ENCODE measurements at regions not wholly inside any gene's neighbourhood (a gene's known extent, or its start where the extent isn't known, plus 50 kb on each side); places are given as distances from the start of the nearest gene placed in this dataset.
A peak's percentile ranks its signal among the peaks of the same experiment; 100 is the strongest.

GRCh38 chr5:71844862-71845261 lies 125.8 kb downstream of the CARTPT start:
- 0 to 94% (median 80%) methylated on average over 2 to 3 of the region's 3 CpGs for WGBS, 10 experiments
- in situ Hi-C loops (cut with MboI; ENCODE audit: low pct_unique_long_range_greater_than_20kb in 2 of 9, low sequenced_read_pairs in 9 of 9, unreplicated experiment in 9 of 9): no loop called here
- no peak overlapping the region for H3K27ac ChIP-seq

DNA sequence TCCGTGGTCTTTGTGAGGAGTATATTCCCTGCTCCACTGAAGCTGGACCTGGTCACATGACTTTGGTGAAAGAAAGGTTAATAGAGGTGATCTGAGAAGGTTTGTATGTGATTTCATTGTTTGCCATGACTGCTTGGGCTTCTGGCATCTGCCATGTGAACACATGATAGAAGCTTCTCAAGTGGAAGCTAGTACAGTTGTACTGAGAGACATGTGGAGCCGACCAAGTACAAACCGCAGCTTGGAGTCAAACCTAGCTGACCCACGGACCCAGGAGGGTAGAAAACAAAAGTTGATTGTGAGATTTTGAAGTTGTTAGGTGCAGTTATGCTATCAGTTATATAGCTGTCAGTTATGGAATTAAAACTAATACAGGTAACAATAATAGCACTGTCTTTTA lies 140.4 kb downstream of the CARTPT start:
- ATAC-seq (replicated peaks in 6 of 8): no peak
- in situ Hi-C loops (cut with MboI; ENCODE audit: low pct_unique_long_range_greater_than_20kb in 2 of 9, low sequenced_read_pairs in 9 of 9, unreplicated experiment in 9 of 9): no loop called here
- no peak overlapping the region for H3K27ac ChIP-seq
- peaks cover 0 to 2% of the 10 kb centered on the region in 2 donors for H3K4me1 ChIP-seq (replicated peaks in 1 of 2)
- WGBS, 10 experiments: 0 to 94% (median 66%) methylated on average over 1 to 3 of the region's 4 CpGs; no CpG with 5 or more reads in 2 of the 10 experiments
- H3K4me3 ChIP-seq: no peak overlapping the region

More at GRCh38 chr5:71844862-71845261, 125.8 kb downstream of the CARTPT start:
- H3K4me1 ChIP-seq (replicated peaks in 1 of 2): peaks cover 2 to 4% of the 10 kb centered on the region in 2 donors
- H3K4me3 ChIP-seq: no peak overlapping the region
- peak in 2 of 8 experiments; percentile 33 to 92 for ATAC-seq (replicated peaks in 6 of 8)

- H3K4me3 ChIP-seq: no peak overlapping the region
- ATAC-seq (replicated peaks in 6 of 8): no peak
- H3K27ac ChIP-seq: no peak overlapping the region
- in situ Hi-C loops (cut with MboI; ENCODE audit: low pct_unique_long_range_greater_than_20kb in 2 of 9, low sequenced_read_pairs in 9 of 9, unreplicated experiment in 9 of 9): no loop called here
- 80 to 100% (median 83%) methylated on average over 1 to 3 of the region's 3 CpGs; no CpG with 5 or more reads in 5 of the 10 experiments for WGBS, 10 experiments
- peaks cover 0 to 6% of the 10 kb centered on the region in 2 donors for H3K4me1 ChIP-seq (replicated peaks in 1 of 2)
These were observed 141.0 kb downstream of the CARTPT start for GRCh38 chr5:71860048-71860447.

- Histone ChIP-seq H3K27ac (no peak overlapping the region), H3K4me3 (no peak overlapping the region), H3K4me1 (replicated peaks in 1 of 2) (peaks cover 0 to 6% of the 10 kb centered on the region in 2 donors)
- 60% methylated on average over 1 of the region's 1 CpG; no CpG with 5 or more reads in 9 of the 10 experiments for WGBS, 10 experiments
- in situ Hi-C loops (cut with MboI; ENCODE audit: low pct_unique_long_range_greater_than_20kb in 2 of 9, low sequenced_read_pairs in 9 of 9, unreplicated experiment in 9 of 9): no loop called here
- no peak for ATAC-seq (replicated peaks in 6 of 8)
These were observed 142.6 kb downstream of the CARTPT start for GRCh38 chr5:71861682-71862081.

- H3K4me3 ChIP-seq: no peak overlapping the region
- H3K27ac ChIP-seq: no peak overlapping the region
- in situ Hi-C loops (cut with MboI; ENCODE audit: low pct_unique_long_range_greater_than_20kb in 2 of 9, low sequenced_read_pairs in 9 of 9, unreplicated experiment in 9 of 9): no loop called here
- ATAC-seq (replicated peaks in 6 of 8): no peak
- peaks cover 0 to 6% of the 10 kb centered on the region in 2 donors for H3K4me1 ChIP-seq (replicated peaks in 1 of 2)
- WGBS, 10 experiments: 0 to 82% (median 48%) methylated on average over 1 of the region's 1 CpG; no CpG with 5 or more reads in 6 of the 10 experiments
These were observed 143.0 kb downstream of the CARTPT start for GRCh38 chr5:71862087-71862486.

GRCh38 chr5:71862507-71863060 lies 143.5 kb downstream of the CARTPT start:
- in situ Hi-C loops (cut with MboI; ENCODE audit: low pct_unique_long_range_greater_than_20kb in 2 of 9, low sequenced_read_pairs in 9 of 9, unreplicated experiment in 9 of 9): no loop called here
- peak in 3 of 8 experiments; percentile 22 to 81 (median 48) for ATAC-seq (replicated peaks in 6 of 8)
- 0 to 88% (median 14%) methylated on average over 1 of the region's 1 CpG; no CpG with 5 or more reads in 3 of the 10 experiments for WGBS, 10 experiments
- Histone ChIP-seq H3K27ac (no peak overlapping the region), H3K4me3 (no peak overlapping the region), H3K4me1 (replicated peaks in 1 of 2) (peaks cover 0 to 6% of the 10 kb centered on the region in 2 donors)

DNA sequence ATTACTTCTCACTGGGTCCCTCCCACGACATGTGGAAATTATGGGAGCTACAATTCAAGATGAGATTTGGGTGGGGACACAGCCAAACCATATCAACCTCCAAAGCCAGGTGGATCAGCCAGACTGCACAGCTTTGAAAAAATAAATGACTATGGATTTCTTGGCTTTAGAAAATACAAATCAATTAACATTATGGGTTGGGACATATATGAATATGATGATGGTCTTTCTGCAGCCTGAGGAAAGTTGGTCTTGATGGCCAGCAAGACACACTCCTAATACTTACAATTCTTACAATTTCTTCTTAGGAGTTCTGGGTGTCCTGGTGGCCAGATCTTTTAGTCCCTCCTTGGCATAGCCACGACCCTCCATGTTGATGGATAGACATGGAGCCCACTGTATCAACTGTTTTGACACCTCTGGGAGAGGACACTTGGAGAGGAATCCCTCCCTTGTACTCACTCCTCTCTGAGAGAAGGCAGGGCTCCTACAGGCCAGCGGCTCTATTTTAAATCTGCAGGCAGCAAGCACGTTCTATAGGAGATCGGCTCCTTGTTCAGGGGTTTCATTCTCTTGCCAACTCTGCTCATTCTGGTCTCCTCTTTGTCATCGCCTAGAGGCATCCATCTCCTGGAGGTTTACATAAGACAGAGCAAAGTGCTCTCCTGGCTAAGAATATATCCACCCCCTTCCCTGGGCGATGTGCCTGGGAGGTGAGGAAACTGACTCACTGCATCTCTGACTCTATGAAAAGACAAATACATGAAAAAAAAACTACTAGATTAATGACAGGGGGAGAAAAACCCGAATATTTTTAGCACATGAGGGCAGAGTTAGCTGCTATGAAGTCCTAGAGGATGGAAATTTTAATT lies 145.9 kb downstream of the CARTPT start:
- peak; percentile 49 to 93 (median 69) for ATAC-seq (replicated peaks in 6 of 8)
- Histone ChIP-seq H3K4me3 (no peak overlapping the region), H3K4me1 (replicated peaks in 1 of 2) (peaks cover 0 to 4% of the 10 kb centered on the region in 2 donors), H3K27ac (no peak overlapping the region)
- in situ Hi-C loops (cut with MboI; ENCODE audit: low pct_unique_long_range_greater_than_20kb in 2 of 9, low sequenced_read_pairs in 9 of 9, unreplicated experiment in 9 of 9): no loop called here
- WGBS, 10 experiments: 0 to 66% (median 40%) methylated on average over 2 to 6 of the region's 8 CpGs; no CpG with 5 or more reads in 2 of the 10 experiments

DNA sequence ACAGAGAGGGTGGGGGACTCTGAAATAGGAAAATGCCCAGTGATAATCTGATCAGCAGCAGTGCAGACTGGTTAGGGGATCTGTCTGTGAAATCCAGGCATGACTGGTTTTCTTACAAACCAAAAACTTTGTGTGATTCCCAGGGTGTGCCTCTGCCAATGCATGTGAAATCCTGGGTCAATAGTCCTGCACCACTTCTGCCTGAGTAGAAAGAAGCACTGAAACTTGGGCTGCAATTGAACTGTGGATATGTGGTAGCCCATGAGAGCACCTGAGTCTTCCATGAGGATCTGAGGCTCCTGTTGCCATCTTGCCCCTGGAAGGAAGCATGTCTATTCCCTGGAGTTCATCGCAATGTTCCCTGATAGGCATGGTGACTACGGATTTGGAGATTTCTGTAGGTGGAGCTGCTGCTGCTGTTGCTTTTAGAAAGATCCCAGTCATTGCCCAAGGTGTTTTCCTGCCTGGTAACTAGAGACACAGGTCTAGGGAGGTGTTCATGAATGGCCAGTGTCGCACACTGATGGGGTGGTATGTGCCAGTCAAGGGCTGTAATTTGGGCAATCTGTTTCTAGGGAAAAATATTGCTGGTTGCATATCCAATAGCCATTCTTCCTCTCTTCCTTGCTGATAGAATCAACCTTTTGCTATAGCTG lies 146.7 kb downstream of the CARTPT start:
- Histone ChIP-seq H3K27ac (no peak overlapping the region), H3K4me3 (no peak overlapping the region), H3K4me1 (replicated peaks in 1 of 2) (peaks cover 0 to 4% of the 10 kb centered on the region in 2 donors)
- WGBS, 10 experiments: 91 to 100% (median 96%) methylated on average over 1 to 3 of the region's 3 CpGs; no CpG with 5 or more reads in 6 of the 10 experiments
- in situ Hi-C loops (cut with MboI; ENCODE audit: low pct_unique_long_range_greater_than_20kb in 2 of 9, low sequenced_read_pairs in 9 of 9, unreplicated experiment in 9 of 9): no loop called here
- peak in 2 of 8 experiments; percentile 1 to 6 for ATAC-seq (replicated peaks in 6 of 8)

DNA sequence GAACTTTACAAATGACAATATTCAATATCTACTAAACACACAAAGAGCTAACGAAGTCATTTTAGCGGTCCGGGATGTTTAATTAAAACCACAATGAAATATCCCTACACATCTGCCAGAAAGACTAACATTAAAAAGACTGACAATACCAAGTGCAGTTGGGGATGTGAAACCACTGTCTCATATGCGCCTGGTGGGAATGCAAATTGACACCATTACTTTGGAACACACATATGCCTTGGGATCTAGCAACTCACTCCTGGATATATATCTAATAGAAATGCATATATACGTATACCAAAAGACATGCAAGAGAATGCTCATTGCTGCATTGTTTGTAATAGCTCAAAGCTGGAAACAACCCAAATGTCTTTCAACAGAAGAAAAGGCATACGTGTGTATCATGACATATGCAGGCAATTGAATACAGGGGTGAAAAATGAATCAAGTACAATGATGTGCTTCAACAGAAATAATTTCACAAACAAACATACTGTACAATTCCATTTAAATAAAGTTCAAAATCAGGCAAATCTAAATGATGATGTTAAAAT lies 153.3 kb downstream of the CARTPT start:
- H3K27ac ChIP-seq: no peak overlapping the region
- no peak overlapping the region for H3K4me3 ChIP-seq
- H3K4me1 ChIP-seq (replicated peaks in 1 of 2): no peaks in the 10 kb centered on the region
- in situ Hi-C loops (cut with MboI; ENCODE audit: low pct_unique_long_range_greater_than_20kb in 2 of 9, low sequenced_read_pairs in 9 of 9, unreplicated experiment in 9 of 9): no loop called here
- ATAC-seq (replicated peaks in 6 of 8): no peak
- 4 to 91% (median 63%) methylated on average over 1 to 6 of the region's 6 CpGs for WGBS, 10 experiments

GRCh38 chr5:71873191-71873591 lies 154.1 kb downstream of the CARTPT start:
- H3K27ac ChIP-seq: no peak overlapping the region
- in situ Hi-C loops (cut with MboI; ENCODE audit: low pct_unique_long_range_greater_than_20kb in 2 of 9, low sequenced_read_pairs in 9 of 9, unreplicated experiment in 9 of 9): no loop called here
- WGBS, 10 experiments: 0 to 60% (median 53%) methylated on average over 1 of the region's 1 CpG; no CpG with 5 or more reads in 6 of the 10 experiments
- no peak overlapping the region for H3K4me3 ChIP-seq
- ATAC-seq (replicated peaks in 6 of 8): no peak
- H3K4me1 ChIP-seq (replicated peaks in 1 of 2): no peaks in the 10 kb centered on the region

- in situ Hi-C loops (cut with MboI; ENCODE audit: low pct_unique_long_range_greater_than_20kb in 2 of 9, low sequenced_read_pairs in 9 of 9, unreplicated experiment in 9 of 9): no loop called here
- Histone ChIP-seq H3K27ac (no peak overlapping the region), H3K4me3 (no peak overlapping the region), H3K4me1 (replicated peaks in 1 of 2) (no peaks in the 10 kb centered on the region)
- WGBS, 10 experiments: 31 to 100% (median 95%) methylated on average over 1 to 2 of the region's 2 CpGs
- no peak for ATAC-seq (replicated peaks in 6 of 8)
These were observed 155.4 kb downstream of the CARTPT start for GRCh38 chr5:71874521-71874920.

DNA sequence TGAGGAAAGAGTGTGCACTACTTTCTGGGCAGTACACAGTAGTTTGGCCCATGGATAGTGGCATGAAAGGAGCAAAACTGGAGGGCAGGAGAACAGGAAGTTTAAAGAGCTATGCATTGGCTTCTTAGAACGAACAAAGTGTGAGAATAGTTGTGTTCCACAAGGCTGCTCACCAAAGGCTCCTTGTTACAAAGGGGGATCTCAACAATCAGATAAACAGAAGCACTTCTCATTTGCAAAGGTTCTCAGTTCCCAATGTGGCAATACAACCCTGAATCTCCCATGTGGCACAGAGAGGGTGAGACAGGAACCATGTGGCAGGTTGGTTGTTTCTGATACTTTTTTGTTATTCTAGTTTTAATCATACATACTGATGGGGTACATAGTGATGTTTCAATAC lies 158.4 kb downstream of the CARTPT start:
- Histone ChIP-seq H3K4me1 (replicated peaks in 1 of 2) (peaks cover 0 to 8% of the 10 kb centered on the region in 2 donors), H3K27ac (no peak overlapping the region), H3K4me3 (no peak overlapping the region)
- WGBS, 10 experiments: 67 to 100% (median 82%) methylated on average over 1 of the region's 1 CpG; no CpG with 5 or more reads in 4 of the 10 experiments
- in situ Hi-C loops (cut with MboI; ENCODE audit: low pct_unique_long_range_greater_than_20kb in 2 of 9, low sequenced_read_pairs in 9 of 9, unreplicated experiment in 9 of 9): no loop called here
- no peak for ATAC-seq (replicated peaks in 6 of 8)

DNA sequence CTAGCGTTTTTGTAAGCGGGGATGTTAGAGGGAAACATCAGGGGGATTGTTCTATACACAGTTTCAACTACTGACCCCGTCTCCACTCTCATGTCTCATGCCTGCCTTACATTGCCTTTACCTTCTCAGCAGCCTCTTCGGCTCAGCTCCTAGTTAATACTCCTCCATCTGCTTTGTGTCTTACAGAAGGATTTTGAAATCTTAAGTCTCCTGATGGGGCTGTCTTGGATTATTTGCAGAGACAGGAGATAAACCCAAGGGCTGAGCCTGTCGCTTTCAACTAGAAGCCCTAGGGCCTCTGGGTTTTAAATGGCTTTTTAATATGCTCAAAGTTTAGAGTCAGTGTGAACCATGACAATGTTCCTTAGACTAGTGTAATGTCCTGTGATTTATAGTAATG lies 161.5 kb downstream of the CARTPT start:
- peaks cover 0 to 14% of the 10 kb centered on the region in 2 donors for H3K4me1 ChIP-seq (replicated peaks in 1 of 2)
- WGBS, 10 experiments: 20 to 84% (median 81%) methylated on average over 3 to 5 of the region's 5 CpGs; no CpG with 5 or more reads in 2 of the 10 experiments
- in situ Hi-C loops (cut with MboI; ENCODE audit: low pct_unique_long_range_greater_than_20kb in 2 of 9, low sequenced_read_pairs in 9 of 9, unreplicated experiment in 9 of 9): no loop called here
- H3K4me3 ChIP-seq: no peak overlapping the region
- no peak overlapping the region for H3K27ac ChIP-seq
- peak in 1 of 8 experiments; percentile 10 for ATAC-seq (replicated peaks in 6 of 8)
